K562 (cell line): ENCODE measurements at regions not wholly inside any gene's neighbourhood (a gene's known extent, or its start where the extent isn't known, plus 50 kb on each side); places are given as distances from the start of the nearest gene placed in this dataset.

ENCODE experiments used
- ATF7 ChIP-seq: fragments of 450-650 bp; IDR thresholded peaks from 2 replicates; pipeline ENCODE4 v1.7.1; 2014; ENCODE audit warnings: mild to moderate bottlenecking, moderate library complexity
- BRCA1 ChIP-seq, 2 experiments: fragments of 450-650 bp in 1 of 2; sonication (generic) in 1 of 2; formaldehyde crosslinking in 1 of 2; IDR thresholded peaks; 2 replicates each; pipeline versions ENCODE4 v1.5.0 to v1.6.1; 2017 to 2020; ENCODE audit warnings: mild to moderate bottlenecking in 1 of 2, missing genetic modification reagents in 1 of 2
- CBX3 ChIP-seq, 2 experiments: IDR thresholded peaks; 1 replicate in 1 of 2; 2 replicates in 1 of 2; pipeline ENCODE4 v1.6.1; 2012; ENCODE audit warnings: inconsistent platforms in 2 of 2, low read length in 2 of 2, borderline replicate concordance in 1 of 2, control low read depth in 1 of 2
- DMBX1 ChIP-seq: fragments of 250-450 bp; sonication (Bioruptor Pico); IDR thresholded peaks from 2 replicates; pipeline ENCODE4 v1.8.0; 2022; ENCODE audit warnings: inconsistent platforms, mild to moderate bottlenecking, moderate library complexity, borderline replicate concordance
- FOSL1 ChIP-seq: fragments of 200-800 bp; sonication (Bioruptor generic); conservative IDR thresholded peaks from 2 replicates; pipeline ENCODE4 v1.6.1; 2016; ENCODE audit warnings: missing genetic modification characterization, missing compliant biosample characterization
- HEY1 ChIP-seq: fragments of 250-450 bp; sonication (Bioruptor Pico); IDR thresholded peaks from 2 replicates; pipeline ENCODE4 v1.5.0; 2020; ENCODE audit warnings: mild to moderate bottlenecking, moderate library complexity, borderline replicate concordance
- KDM5B ChIP-seq: fragments of 200-600 bp; sonication (generic); IDR thresholded peaks from 2 replicates; pipeline ENCODE4 v1.6.1; 2012; ENCODE audit warnings: low read depth, mild to moderate bottlenecking, moderate library complexity, low read length, control low read depth, inconsistent platforms; ENCODE audit not compliant: insufficient replicate concordance
- MED1 ChIP-seq: sonication (generic); formaldehyde crosslinking; IDR thresholded peaks from 2 replicates; pipeline ENCODE4 v1.8.1; 2023; ENCODE audit warnings: missing genetic modification reagents, borderline replicate concordance
- NCOR1 ChIP-seq: fragments of 450-650 bp; IDR thresholded peaks from 2 replicates; pipeline ENCODE4 v1.6.1; 2016; ENCODE audit warnings: mild to moderate bottlenecking, moderate library complexity
- PCBP2 ChIP-seq: fragments of 200-400 bp; formaldehyde crosslinking; IDR thresholded peaks from 2 replicates; pipeline ENCODE4 v1.6.1; 2018; ENCODE audit warnings: low read length, low read depth, mild to moderate bottlenecking, moderate library complexity; ENCODE audit not compliant: poor library complexity, severe bottlenecking
- PHF21A ChIP-seq: fragments of 450-650 bp; IDR thresholded peaks from 2 replicates; pipeline ENCODE4 v1.6.1; 2017; ENCODE audit warnings: low read depth, borderline replicate concordance
- RFX7 ChIP-seq: fragments of 250-450 bp; sonication (Bioruptor Pico); IDR thresholded peaks from 2 replicates; pipeline ENCODE4 v1.5.1; 2021; ENCODE audit warnings: mild to moderate bottlenecking
- SIN3A ChIP-seq, 2 experiments: fragments of 150-350 bp in 1 of 2; IDR thresholded peaks; 2 replicates each; pipeline ENCODE4 v1.6.1; 2011 to 2016; ENCODE audit warnings: borderline replicate concordance in 2 of 2, low read depth in 2 of 2, low read length in 2 of 2, mild to moderate bottlenecking in 2 of 2, moderate library complexity in 2 of 2; ENCODE audit not compliant: control insufficient read depth in 1 of 2
- SOX6 ChIP-seq: fragments of 450-650 bp; IDR thresholded peaks from 2 replicates; pipeline ENCODE4 v1.6.1; 2014; ENCODE audit warnings: mild to moderate bottlenecking
- SRSF3 ChIP-seq: fragments of 200-400 bp; formaldehyde crosslinking; IDR thresholded peaks from 2 replicates; pipeline ENCODE4 v1.6.1; 2016; ENCODE audit warnings: mild to moderate bottlenecking, low read length, moderate library complexity; ENCODE audit not compliant: insufficient read depth
- STAT5B ChIP-seq: fragments of 250-450 bp; sonication (Bioruptor Pico); IDR thresholded peaks from 2 replicates; pipeline ENCODE4 v1.8.0; 2021; ENCODE audit warnings: mild to moderate bottlenecking, inconsistent platforms
- ZNF12 ChIP-seq: sonication (generic); formaldehyde crosslinking; IDR thresholded peaks from 2 replicates; pipeline ENCODE4 v1.4.0; 2020; ENCODE audit warnings: mild to moderate bottlenecking, missing genetic modification reagents
- ZNF146 ChIP-seq: IDR thresholded peaks from one replicate; pipeline ENCODE4 v1.6.1; 2018; ENCODE audit warnings: missing compliant biosample characterization; ENCODE audit not compliant: unreplicated experiment
- ZNF175 ChIP-seq: fragments of 200-800 bp; sonication (Bioruptor generic); IDR thresholded peaks from 2 replicates; pipeline ENCODE4 v1.6.1; 2016; ENCODE audit warnings: low read depth, mild to moderate bottlenecking, missing genetic modification characterization, missing compliant biosample characterization
- ZNF589 ChIP-seq: fragments of 200-800 bp; sonication (Bioruptor generic); IDR thresholded peaks from 2 replicates; pipeline ENCODE4 v1.6.1; 2016; ENCODE audit warnings: low read depth, missing genetic modification characterization, missing compliant biosample characterization
- TF ChIP-seq, protein P1 (sequence below): sonication (generic); formaldehyde crosslinking; IDR thresholded peaks from 2 replicates; pipeline ENCODE4 v1.4.0; 2020; ENCODE audit warnings: mild to moderate bottlenecking, missing genetic modification reagents
- TF ChIP-seq, protein P2 (sequence below): fragments of 450-650 bp; formaldehyde crosslinking; IDR thresholded peaks from 2 replicates; pipeline ENCODE4 v1.4.0; 2022; ENCODE audit warnings: missing genetic modification characterization

DNA sequence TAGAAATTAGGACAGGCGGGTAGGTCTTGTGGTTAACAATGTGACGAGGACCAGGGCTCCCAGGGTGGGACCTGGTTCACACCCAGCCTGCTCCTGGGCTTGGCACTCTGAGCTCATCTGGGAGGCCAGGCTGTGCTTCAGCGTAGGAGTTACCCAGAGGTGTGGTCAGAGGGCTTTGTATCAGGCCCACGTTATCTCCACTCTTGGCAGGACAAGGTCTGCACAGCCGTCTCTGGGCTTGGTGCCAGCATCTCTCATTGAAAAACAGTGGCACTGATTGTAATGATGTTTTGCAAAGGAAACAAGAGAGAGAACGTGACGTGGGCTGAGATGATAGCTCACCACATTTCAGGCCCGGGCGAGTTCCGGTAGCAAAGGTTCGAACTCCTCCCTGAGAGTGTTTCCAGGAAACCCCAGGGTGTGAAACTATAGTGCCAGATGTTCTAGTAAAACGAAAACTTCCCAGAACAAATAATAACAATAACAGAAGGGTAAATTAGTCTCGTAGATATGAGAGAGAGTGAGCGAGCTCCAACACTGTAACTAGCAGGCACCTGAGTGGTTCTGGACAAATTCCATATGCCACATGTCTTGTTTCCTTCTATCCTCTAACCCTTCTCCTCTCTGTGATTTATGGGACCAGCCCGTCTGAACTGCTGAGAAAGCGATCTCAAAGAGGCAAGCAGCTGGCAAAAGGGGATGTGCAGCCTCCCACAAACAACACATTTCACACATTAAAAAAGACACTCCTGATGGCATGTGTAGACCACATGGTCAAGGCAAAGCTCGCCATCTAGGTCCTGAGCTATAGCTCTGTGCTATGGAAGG lies 227.3 kb downstream of the KTN1 start (continued):
- TF ChIP-seq, protein P1, sequence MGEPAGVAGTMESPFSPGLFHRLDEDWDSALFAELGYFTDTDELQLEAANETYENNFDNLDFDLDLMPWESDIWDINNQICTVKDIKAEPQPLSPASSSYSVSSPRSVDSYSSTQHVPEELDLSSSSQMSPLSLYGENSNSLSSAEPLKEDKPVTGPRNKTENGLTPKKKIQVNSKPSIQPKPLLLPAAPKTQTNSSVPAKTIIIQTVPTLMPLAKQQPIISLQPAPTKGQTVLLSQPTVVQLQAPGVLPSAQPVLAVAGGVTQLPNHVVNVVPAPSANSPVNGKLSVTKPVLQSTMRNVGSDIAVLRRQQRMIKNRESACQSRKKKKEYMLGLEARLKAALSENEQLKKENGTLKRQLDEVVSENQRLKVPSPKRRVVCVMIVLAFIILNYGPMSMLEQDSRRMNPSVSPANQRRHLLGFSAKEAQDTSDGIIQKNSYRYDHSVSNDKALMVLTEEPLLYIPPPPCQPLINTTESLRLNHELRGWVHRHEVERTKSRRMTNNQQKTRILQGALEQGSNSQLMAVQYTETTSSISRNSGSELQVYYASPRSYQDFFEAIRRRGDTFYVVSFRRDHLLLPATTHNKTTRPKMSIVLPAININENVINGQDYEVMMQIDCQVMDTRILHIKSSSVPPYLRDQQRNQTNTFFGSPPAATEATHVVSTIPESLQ (CRISPR knock-in tag), result no peak
- no peak for TF ChIP-seq ZNF146 (CRISPR knock-in tag)
- no peak for TF ChIP-seq PHF21A
- peak; percentile 93 for TF ChIP-seq SOX6
- TF ChIP-seq DMBX1 (CRISPR knock-in tag), result no peak
- no peak for TF ChIP-seq MED1 (CRISPR knock-in tag)
- peak; percentile 42; the same call in 1 of the 2 replicates for TF ChIP-seq FOSL1
- no peak for TF ChIP-seq STAT5B (CRISPR knock-in tag)
- no peak for TF ChIP-seq HEY1
- TF ChIP-seq CBX3 (IDR thresholded peaks at IDR 0.05; ENCODE audit: borderline replicate concordance in 1 of 2, low read length in 2 of 2), result no peak
- no peak for TF ChIP-seq RFX7 (CRISPR knock-in tag)
- no peak for TF ChIP-seq BRCA1 (IDR thresholded peaks at IDR 0.05)
- TF ChIP-seq BRCA1 (CRISPR knock-in tag; IDR thresholded peaks at IDR 0.05), result no peak
- 0 out of 2 replicates have a peak, but pooled peaks have one; percentile 40 for TF ChIP-seq ATF7
- TF ChIP-seq PCBP2, result no peak
- TF ChIP-seq ZNF175, result no peak
- TF ChIP-seq NCOR1, result peak; percentile 64
- no peak for TF ChIP-seq KDM5B
- no peak for TF ChIP-seq SIN3A (IDR thresholded peaks at IDR 0.05; ENCODE audit: borderline replicate concordance in 2 of 2, control insufficient read depth in 1 of 2, low read depth in 2 of 2, low read length in 2 of 2)
- 0 out of 2 replicates have a peak, but pooled peaks have one; percentile 53 for TF ChIP-seq ZNF589
- TF ChIP-seq, protein P2, sequence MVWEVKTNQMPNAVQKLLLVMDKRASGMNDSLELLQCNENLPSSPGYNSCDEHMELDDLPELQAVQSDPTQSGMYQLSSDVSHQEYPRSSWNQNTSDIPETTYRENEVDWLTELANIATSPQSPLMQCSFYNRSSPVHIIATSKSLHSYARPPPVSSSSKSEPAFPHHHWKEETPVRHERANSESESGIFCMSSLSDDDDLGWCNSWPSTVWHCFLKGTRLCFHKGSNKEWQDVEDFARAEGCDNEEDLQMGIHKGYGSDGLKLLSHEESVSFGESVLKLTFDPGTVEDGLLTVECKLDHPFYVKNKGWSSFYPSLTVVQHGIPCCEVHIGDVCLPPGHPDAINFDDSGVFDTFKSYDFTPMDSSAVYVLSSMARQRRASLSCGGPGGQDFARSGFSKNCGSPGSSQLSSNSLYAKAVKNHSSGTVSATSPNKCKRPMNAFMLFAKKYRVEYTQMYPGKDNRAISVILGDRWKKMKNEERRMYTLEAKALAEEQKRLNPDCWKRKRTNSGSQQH (CRISPR knock-in tag), result no peak
- TF ChIP-seq SRSF3, result no peak
- no peak for TF ChIP-seq ZNF12 (CRISPR knock-in tag)
